ENCODE measurements at regions not wholly inside any gene's neighbourhood (a gene's known extent, or its start where the extent isn't known, plus 50 kb on each side); places are given as distances from the start of the nearest gene placed in this dataset.
"Not testable (repeated sequence)": the region's sequence is repeated elsewhere in the genome, so short reads cannot be mapped to it uniquely, and the experiment has no call there.

DNA sequence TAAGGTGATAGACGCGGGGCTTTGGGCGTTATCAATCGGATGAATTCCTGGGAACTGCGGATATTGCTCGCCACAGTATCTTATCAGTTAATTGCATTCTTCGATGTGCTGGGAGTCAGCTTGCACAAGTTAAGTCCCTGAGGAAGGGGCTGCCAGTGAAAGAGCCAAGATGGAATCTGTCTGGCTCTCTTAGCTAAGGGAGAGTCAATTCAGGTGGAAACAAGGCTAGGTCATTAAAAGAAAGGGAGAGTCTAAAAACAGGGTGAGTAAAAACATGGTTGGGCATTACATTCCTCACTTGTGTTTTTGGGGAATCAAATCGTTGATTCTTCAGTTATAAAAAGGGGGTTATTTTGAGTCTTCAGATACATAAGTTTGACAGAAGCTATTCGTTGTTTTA, 196.2 kb downstream of the OTOP1 start:
- not testable (repeated sequence) for TF ChIP-seq CTCF (IDR thresholded peaks at IDR 0.05; ENCODE audit: poor library complexity); EZH2 (IDR thresholded peaks at IDR 0.05; ENCODE audit: borderline replicate concordance)

Measured in hepatocyte (in vitro differentiated cells).